Adrenal gland (tissue), 5 donors: ENCODE measurements at regions not wholly inside any gene's neighbourhood (a gene's known extent, or its start where the extent isn't known, plus 50 kb on each side); places are given as distances from the start of the nearest gene placed in this dataset.

Experiments used
- CTCF ChIP-seq, 6 experiments: fragments of 450-650 bp in 4 of 6; fragments of 200-600 bp in 2 of 6; sonication (generic) in 1 of 6; IDR thresholded peaks; 1 replicate in 5 of 6; 2 replicates in 1 of 6; pipeline versions ENCODE4 v1.5.1 to v1.8.0; 2016 to 2021; ENCODE audit warnings: antibody characterized with exemption in 6 of 6, mild to moderate bottlenecking in 2 of 6, moderate library complexity in 1 of 6
- POLR2A ChIP-seq, 2 donors: fragments of 450-650 bp; IDR thresholded peaks; one replicate each; pipeline ENCODE4 v1.6.1; 2017; ENCODE audit warnings: antibody characterized with exemption in 2 of 2, mild to moderate bottlenecking in 2 of 2, moderate library complexity in 1 of 2
- donor health status: DM: no; HTN: no; CAD: no.

- TF ChIP-seq CTCF (IDR thresholded peaks at IDR 0.05) (no peak), POLR2A (IDR thresholded peaks at IDR 0.05) (no peak)
Measured at GRCh38 chr4:134865675-134866074, 664.1 kb upstream of the PABPC4L start.
